ENCODE measurements at regions not wholly inside any gene's neighbourhood (a gene's known extent, or its start where the extent isn't known, plus 50 kb on each side); places are given as distances from the start of the nearest gene placed in this dataset.

- TF ChIP-seq, protein P1, sequence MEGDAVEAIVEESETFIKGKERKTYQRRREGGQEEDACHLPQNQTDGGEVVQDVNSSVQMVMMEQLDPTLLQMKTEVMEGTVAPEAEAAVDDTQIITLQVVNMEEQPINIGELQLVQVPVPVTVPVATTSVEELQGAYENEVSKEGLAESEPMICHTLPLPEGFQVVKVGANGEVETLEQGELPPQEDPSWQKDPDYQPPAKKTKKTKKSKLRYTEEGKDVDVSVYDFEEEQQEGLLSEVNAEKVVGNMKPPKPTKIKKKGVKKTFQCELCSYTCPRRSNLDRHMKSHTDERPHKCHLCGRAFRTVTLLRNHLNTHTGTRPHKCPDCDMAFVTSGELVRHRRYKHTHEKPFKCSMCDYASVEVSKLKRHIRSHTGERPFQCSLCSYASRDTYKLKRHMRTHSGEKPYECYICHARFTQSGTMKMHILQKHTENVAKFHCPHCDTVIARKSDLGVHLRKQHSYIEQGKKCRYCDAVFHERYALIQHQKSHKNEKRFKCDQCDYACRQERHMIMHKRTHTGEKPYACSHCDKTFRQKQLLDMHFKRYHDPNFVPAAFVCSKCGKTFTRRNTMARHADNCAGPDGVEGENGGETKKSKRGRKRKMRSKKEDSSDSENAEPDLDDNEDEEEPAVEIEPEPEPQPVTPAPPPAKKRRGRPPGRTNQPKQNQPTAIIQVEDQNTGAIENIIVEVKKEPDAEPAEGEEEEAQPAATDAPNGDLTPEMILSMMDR (conservative IDR thresholded peaks at IDR 0.05; ENCODE audit: low read depth, low read length): no peak
- H3K4me3 ChIP-seq (ENCODE audit: low read depth, low read length): no peak overlapping the region
- DNase-seq (ENCODE audit: low read depth): no peak
Measured at GRCh38 chr2:11983401-11983800, 237.0 kb downstream of the LPIN1 start.

DNA sequence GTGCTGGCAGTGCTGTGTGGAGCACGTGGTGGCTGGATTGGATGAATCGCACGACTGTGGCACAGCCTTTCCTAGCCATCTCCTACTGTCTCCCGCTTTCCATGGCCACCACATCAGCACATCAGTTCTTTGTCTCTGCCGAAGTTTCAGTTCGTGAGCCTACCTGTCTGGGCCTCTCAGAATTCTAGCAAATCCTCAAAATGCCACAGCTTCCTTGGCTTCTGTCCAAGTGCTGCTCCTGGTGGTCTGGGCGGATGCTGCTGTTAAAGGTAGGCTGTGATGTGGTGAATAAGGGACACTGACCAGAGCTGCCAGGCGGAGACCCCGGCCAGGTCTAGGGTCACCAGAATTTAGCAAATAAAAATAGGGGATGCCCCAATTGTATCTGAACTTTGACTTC lies 237.4 kb downstream of the LPIN1 start:
- DNase-seq (ENCODE audit: low read depth): no peak
- TF ChIP-seq, protein P1 (conservative IDR thresholded peaks at IDR 0.05; ENCODE audit: low read depth, low read length): no peak
- no peak overlapping the region for H3K4me3 ChIP-seq (ENCODE audit: low read depth, low read length)

DNA sequence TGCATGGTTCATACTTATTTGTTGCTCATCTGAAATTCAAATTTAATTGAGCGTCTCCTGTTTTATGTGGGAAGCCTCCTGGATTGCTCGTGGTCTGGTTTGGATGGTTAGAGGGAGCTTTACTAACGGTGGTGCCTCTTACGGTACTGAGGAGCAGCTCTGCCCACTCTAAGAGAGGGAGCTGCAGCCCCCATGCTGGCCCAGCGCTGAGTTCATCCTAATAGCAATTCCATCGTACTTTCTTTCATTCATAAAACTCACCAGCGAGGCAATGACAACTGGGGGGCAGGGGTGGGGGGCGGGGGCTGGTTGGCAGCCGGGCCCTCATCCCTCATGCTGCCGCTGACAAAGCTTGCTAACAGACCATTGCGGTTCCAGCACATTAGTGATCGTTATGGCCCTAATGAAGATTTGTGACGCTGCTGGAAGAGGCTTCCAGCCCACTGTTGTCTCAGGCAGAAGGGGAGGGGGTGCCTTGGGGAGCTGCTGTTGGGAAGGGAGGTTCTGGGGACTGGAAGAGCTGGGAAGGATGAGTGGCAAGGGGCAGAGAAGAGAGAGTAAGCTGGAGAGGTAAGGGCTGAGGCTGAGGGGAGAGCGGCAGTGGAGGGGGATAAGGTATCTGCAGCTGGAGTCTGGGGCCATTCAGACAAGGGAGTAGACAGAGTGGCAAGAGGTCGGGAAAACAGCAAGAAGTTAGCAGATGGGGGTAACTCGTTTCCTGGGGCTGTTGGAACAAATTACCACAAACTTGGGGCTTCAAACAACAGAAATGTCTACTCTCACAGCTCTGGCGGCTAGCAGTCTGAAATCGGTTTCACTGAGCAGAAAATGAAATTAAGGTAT lies 238.1 kb downstream of the LPIN1 start:
- no peak for DNase-seq (ENCODE audit: low read depth)
- H3K4me3 ChIP-seq (ENCODE audit: low read depth, low read length): no peak overlapping the region
- TF ChIP-seq, protein P1 (conservative IDR thresholded peaks at IDR 0.05; ENCODE audit: low read depth, low read length): no peak

DNA sequence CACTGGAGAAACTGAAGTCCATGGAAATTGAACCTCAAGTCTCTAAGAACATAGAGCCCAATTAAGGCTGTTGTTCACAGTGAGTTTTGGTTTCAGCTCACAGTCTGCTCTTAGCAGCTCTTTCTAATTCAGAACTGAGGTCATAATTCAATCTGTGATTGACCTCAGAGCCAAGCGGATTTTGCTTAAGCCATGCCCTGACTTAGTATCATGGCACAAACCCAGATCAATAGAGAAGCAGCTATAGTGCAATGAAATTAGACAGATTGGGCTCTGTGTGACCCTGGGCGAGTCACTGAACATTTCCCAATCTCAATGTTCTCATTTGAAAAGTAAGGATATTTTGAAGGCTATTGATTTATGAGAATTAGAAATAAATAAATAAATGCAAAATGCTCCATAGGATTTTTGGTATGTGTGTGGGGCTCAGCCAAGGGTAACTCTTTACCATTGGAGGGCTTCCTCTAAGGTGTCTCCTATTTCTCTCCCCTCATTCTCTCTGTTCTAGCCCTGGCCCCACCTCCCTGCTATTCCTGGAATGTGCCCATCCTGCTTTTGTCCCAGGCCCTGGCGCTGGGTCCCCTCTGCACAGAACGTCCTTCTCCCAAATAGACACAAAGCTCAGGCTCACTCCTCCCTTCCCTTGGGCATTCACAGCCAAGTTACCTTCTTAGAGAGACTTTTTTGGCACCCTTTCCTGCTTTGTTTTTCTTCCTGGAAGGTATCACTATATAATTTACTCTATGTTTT lies 239.6 kb downstream of the LPIN1 start:
- H3K4me3 ChIP-seq (ENCODE audit: low read depth, low read length): no peak overlapping the region
- TF ChIP-seq, protein P1 (conservative IDR thresholded peaks at IDR 0.05; ENCODE audit: low read depth, low read length): no peak
- no peak for DNase-seq (ENCODE audit: low read depth)

GRCh38 chr2:11987151-11987550 lies 240.7 kb downstream of the LPIN1 start:
- DNase-seq (ENCODE audit: low read depth): no peak
- TF ChIP-seq, protein P1 (conservative IDR thresholded peaks at IDR 0.05; ENCODE audit: low read depth, low read length): no peak

GRCh38 chr2:11988691-11989353 lies 242.4 kb downstream of the LPIN1 start:
- no peak overlapping the region for H3K4me3 ChIP-seq (ENCODE audit: low read depth, low read length)
- no peak for DNase-seq (ENCODE audit: low read depth)
- TF ChIP-seq, protein P1 (conservative IDR thresholded peaks at IDR 0.05; ENCODE audit: low read depth, low read length): no peak

More at GRCh38 chr2:11987151-11987550, 240.7 kb downstream of the LPIN1 start:
- H3K4me3 ChIP-seq (ENCODE audit: low read depth, low read length): no peak overlapping the region

Data from epithelial cell of proximal tubule (primary cell).